Keratinocyte (primary cell): ENCODE measurements at regions not wholly inside any gene's neighbourhood (a gene's known extent, or its start where the extent isn't known, plus 50 kb on each side); places are given as distances from the start of the nearest gene placed in this dataset.

Experiments used
- DNase-seq: peaks from one replicate; pipeline ENCODE4 v3.0.0-alpha.2; 2011; ENCODE audit warnings: low read depth, missing footprints, low spot score
- FAIRE-seq: peaks from 2 replicates; lab custom pipeline; 2011; peaks lifted over from hg19 to GRCh38; lab: Jason Lieb, UNC
- H2AFZ ChIP-seq: 2 replicates; pipeline ENCODE4 v1.6.0; 2012; ENCODE audit warnings: low read length, control low read depth, inconsistent platforms; ENCODE audit not compliant: control insufficient read depth
- H3K27ac ChIP-seq: 2 replicates; pipeline ENCODE4 v1.5.1; 2011; ENCODE audit warnings: low read length; ENCODE audit not compliant: control insufficient read depth, insufficient read depth
- H3K27me3 ChIP-seq: 3 replicates; pipeline ENCODE4 v1.6.0; 2011; ENCODE audit warnings: low read length; ENCODE audit not compliant: control insufficient read depth, insufficient read depth; ENCODE audit errors: extremely low read depth
- H3K36me3 ChIP-seq, 2 experiments: 2 replicates in 1 of 2; 3 replicates in 1 of 2; pipeline ENCODE4 v1.5.1; 2011; ENCODE audit warnings: low read length in 2 of 2, mild to moderate bottlenecking in 1 of 2; ENCODE audit not compliant: control insufficient read depth in 2 of 2, insufficient read depth in 2 of 2; ENCODE audit errors: extremely low read depth in 1 of 2
- H3K4me1 ChIP-seq: 3 replicates; pipeline ENCODE4 v1.5.1; 2011; ENCODE audit warnings: low read length; ENCODE audit not compliant: control insufficient read depth, insufficient read depth; ENCODE audit errors: extremely low read depth
- H3K4me2 ChIP-seq: 3 replicates; pipeline ENCODE4 v1.6.0; 2011; ENCODE audit warnings: low read depth, low read length; ENCODE audit not compliant: control insufficient read depth, insufficient read depth; ENCODE audit errors: extremely low read depth
- H3K4me3 ChIP-seq, 3 experiments: fragments of 200-600 bp in 1 of 3; sonication (generic) in 1 of 3; 2 replicates in 2 of 3; 3 replicates in 1 of 3; pipeline ENCODE4 v1.5.1; 2011 to 2016; ENCODE audit warnings: low read length in 3 of 3, mild to moderate bottlenecking in 3 of 3, control low read depth in 2 of 3, inconsistent platforms in 1 of 3, low read depth in 1 of 3, mixed read lengths in 1 of 3, mixed run types in 1 of 3, moderate library complexity in 1 of 3; ENCODE audit not compliant: control insufficient read depth in 2 of 3, insufficient read depth in 2 of 3; ENCODE audit errors: extremely low read depth in 1 of 3
- H3K79me2 ChIP-seq: 2 replicates; pipeline ENCODE4 v1.6.0; 2012; ENCODE audit warnings: low read length; ENCODE audit not compliant: control insufficient read depth, insufficient read depth
- H3K9ac ChIP-seq: 3 replicates; pipeline ENCODE4 v1.6.0; 2011; ENCODE audit warnings: low read length; ENCODE audit not compliant: control insufficient read depth, insufficient read depth; ENCODE audit errors: extremely low read depth
- H3K9me1 ChIP-seq: 3 replicates; pipeline ENCODE4 v1.6.0; 2011; ENCODE audit warnings: low read length; ENCODE audit not compliant: control insufficient read depth, insufficient read depth; ENCODE audit errors: extremely low read depth
- H3K9me3 ChIP-seq: 2 replicates; pipeline ENCODE4 v1.5.1; 2012; ENCODE audit warnings: low read depth, low read length; ENCODE audit not compliant: control insufficient read depth
- H4K20me1 ChIP-seq: 3 replicates; pipeline ENCODE4 v1.6.0; 2011; ENCODE audit warnings: low read length; ENCODE audit not compliant: control insufficient read depth, insufficient read depth; ENCODE audit errors: extremely low read depth
- CTCF ChIP-seq, 3 experiments: IDR thresholded peaks in 1 of 3; conservative IDR thresholded peaks in 1 of 3; optimal IDR thresholded peaks in 1 of 3; 2 replicates in 2 of 3; 3 replicates in 1 of 3; pipeline versions ENCODE3 to v1.5.1; 2011; ENCODE audit warnings: low read length in 3 of 3, mild to moderate bottlenecking in 3 of 3, moderate library complexity in 2 of 3, control low read depth in 1 of 3, inconsistent platforms in 1 of 3; ENCODE audit not compliant: insufficient read depth in 2 of 3; ENCODE audit errors: extremely low read depth in 1 of 3
- EZH2 ChIP-seq: IDR thresholded peaks from one replicate; pipeline ENCODE4 v1.6.1; 2012; ENCODE audit warnings: inconsistent platforms, mild to moderate bottlenecking, low read length, moderate library complexity
- dilution Hi-C: fragments of 300-500 bp; cut with MboI; formaldehyde crosslinking; loops from one replicate; pipeline ENCODE4 v1.7.0; 2020; ENCODE audit warnings: low sequenced_read_pairs; ENCODE audit not compliant: extremely low pct_ligation_motif_present

- DNase-seq (no peak), FAIRE-seq (no peak)
- no peak for TF ChIP-seq EZH2
- TF ChIP-seq CTCF (optimal IDR thresholded peaks at IDR 0.05 in 1 of 3, IDR thresholded peaks at IDR 0.05 in 1 of 3, conservative IDR thresholded peaks at IDR 0.05 in 1 of 3; ENCODE audit: extremely low read depth in 1 of 3, insufficient read depth in 2 of 3, low read length in 3 of 3), result no peak
Observed at GRCh38 chr5:54387031-54387430, 68.5 kb upstream of the HSPB3 start.

GRCh38 chr5:54385994-54386393 is 69.5 kb upstream of the HSPB3 start:
- peaks cover 9% of the 10 kb centered on the region for H3K4me1 ChIP-seq
- no peak for TF ChIP-seq CTCF (optimal IDR thresholded peaks at IDR 0.05 in 1 of 3, IDR thresholded peaks at IDR 0.05 in 1 of 3, conservative IDR thresholded peaks at IDR 0.05 in 1 of 3; ENCODE audit: extremely low read depth in 1 of 3, insufficient read depth in 2 of 3, low read length in 3 of 3)
- no peak for TF ChIP-seq EZH2
- FAIRE-seq, result no peak
- H3K9ac ChIP-seq, result no peak overlapping the region
- H4K20me1 ChIP-seq, result no peaks in the 10 kb centered on the region
- DNase-seq, result no peak
- H3K9me3 ChIP-seq, result no peaks in the 10 kb centered on the region
- no peak overlapping the region for H3K4me2 ChIP-seq
- no peak overlapping the region for H3K4me3 ChIP-seq
- dilution Hi-C loops, result no loop called here
- H3K27me3 ChIP-seq, result no peaks in the 10 kb centered on the region
- no peaks in the 10 kb centered on the region for H3K9me1 ChIP-seq
- H3K27ac ChIP-seq, result no peak overlapping the region
- no peaks in the 10 kb centered on the region for H3K79me2 ChIP-seq
- no peaks in the 10 kb centered on the region for H3K36me3 ChIP-seq
- no peak overlapping the region for H2AFZ ChIP-seq

More at GRCh38 chr5:54387031-54387430, 68.5 kb upstream of the HSPB3 start:
- no peaks in the 10 kb centered on the region for H3K79me2 ChIP-seq
- dilution Hi-C loops, result no loop called here
- no peak overlapping the region for H2AFZ ChIP-seq
- no peak overlapping the region for H3K27ac ChIP-seq
- H3K4me2 ChIP-seq, result no peak overlapping the region
- H3K9me1 ChIP-seq, result no peaks in the 10 kb centered on the region
- H3K27me3 ChIP-seq, result no peaks in the 10 kb centered on the region
- H4K20me1 ChIP-seq, result no peaks in the 10 kb centered on the region
- H3K4me3 ChIP-seq, result no peak overlapping the region
- peaks cover 9% of the 10 kb centered on the region for H3K4me1 ChIP-seq
- no peaks in the 10 kb centered on the region for H3K9me3 ChIP-seq
- H3K9ac ChIP-seq, result no peak overlapping the region
- no peaks in the 10 kb centered on the region for H3K36me3 ChIP-seq
